ENCODE measurements at regions not wholly inside any gene's neighbourhood (a gene's known extent, or its start where the extent isn't known, plus 50 kb on each side); places are given as distances from the start of the nearest gene placed in this dataset.

- Histone ChIP-seq H3K4me3 (ENCODE audit: low read length in 2 of 2) (no peak overlapping the region), H3K4me1 (ENCODE audit: control insufficient read depth in 2 of 2, insufficient read depth in 2 of 2, low read length in 2 of 2) (no peaks in the 10 kb centered on the region), H3K36me3 (ENCODE audit: control insufficient read depth in 2 of 2, insufficient read depth in 2 of 2, low read length in 1 of 2) (no peaks in the 10 kb centered on the region), H3K27ac (ENCODE audit: low read depth in 1 of 2, low read length in 1 of 2) (no peak overlapping the region), H3K27me3 (ENCODE audit: control insufficient read depth in 2 of 2, insufficient read depth in 1 of 2, low read length in 1 of 2) (no peaks in the 10 kb centered on the region), H3K9me3 (ENCODE audit: control insufficient read depth in 2 of 2, insufficient read depth in 1 of 2, low read length in 1 of 2) (no peaks in the 10 kb centered on the region)
- DNase-seq (ENCODE audit: low read depth in 6 of 9, low spot score in 9 of 9): no peak
- 98% methylated on average over 3 of the region's 3 CpGs for WGBS
Measured at GRCh38 chr2:18663861-18664260, 74.5 kb upstream of the NT5C1B start.

GRCh38 chr2:18662689-18663088, 73.3 kb upstream of the NT5C1B start:
- 91% methylated on average over 5 of the region's 5 CpGs for WGBS
- DNase-seq (ENCODE audit: low read depth in 6 of 9, low spot score in 9 of 9): no peak
- Histone ChIP-seq H3K4me1 (ENCODE audit: control insufficient read depth in 2 of 2, insufficient read depth in 2 of 2, low read length in 2 of 2) (no peaks in the 10 kb centered on the region), H3K36me3 (ENCODE audit: control insufficient read depth in 2 of 2, insufficient read depth in 2 of 2, low read length in 1 of 2) (no peaks in the 10 kb centered on the region), H3K4me3 (ENCODE audit: low read length in 2 of 2) (no peak overlapping the region), H3K27me3 (ENCODE audit: control insufficient read depth in 2 of 2, insufficient read depth in 1 of 2, low read length in 1 of 2) (no peaks in the 10 kb centered on the region), H3K9me3 (ENCODE audit: control insufficient read depth in 2 of 2, insufficient read depth in 1 of 2, low read length in 1 of 2) (no peaks in the 10 kb centered on the region), H3K27ac (ENCODE audit: low read depth in 1 of 2, low read length in 1 of 2) (no peak overlapping the region)

GRCh38 chr2:18659915-18660314, 70.5 kb upstream of the NT5C1B start:
- WGBS: 86% methylated on average over 1 of the region's 1 CpG
- Histone ChIP-seq H3K36me3 (ENCODE audit: control insufficient read depth in 2 of 2, insufficient read depth in 2 of 2, low read length in 1 of 2) (no peaks in the 10 kb centered on the region), H3K27ac (ENCODE audit: low read depth in 1 of 2, low read length in 1 of 2) (no peak overlapping the region), H3K4me1 (ENCODE audit: control insufficient read depth in 2 of 2, insufficient read depth in 2 of 2, low read length in 2 of 2) (no peaks in the 10 kb centered on the region), H3K4me3 (ENCODE audit: low read length in 2 of 2) (no peak overlapping the region), H3K9me3 (ENCODE audit: control insufficient read depth in 2 of 2, insufficient read depth in 1 of 2, low read length in 1 of 2) (no peaks in the 10 kb centered on the region), H3K27me3 (ENCODE audit: control insufficient read depth in 2 of 2, insufficient read depth in 1 of 2, low read length in 1 of 2) (no peaks in the 10 kb centered on the region)
- DNase-seq (ENCODE audit: low read depth in 6 of 9, low spot score in 9 of 9): no peak

GRCh38 chr2:18656048-18656447, 66.7 kb upstream of the NT5C1B start:
- H3K4me1 ChIP-seq (ENCODE audit: control insufficient read depth in 2 of 2, insufficient read depth in 2 of 2, low read length in 2 of 2): no peaks in the 10 kb centered on the region
- DNase-seq (ENCODE audit: low read depth in 6 of 9, low spot score in 9 of 9): no peak
- H3K27ac ChIP-seq (ENCODE audit: low read depth in 1 of 2, low read length in 1 of 2): no peak overlapping the region
- H3K36me3 ChIP-seq (ENCODE audit: control insufficient read depth in 2 of 2, insufficient read depth in 2 of 2, low read length in 1 of 2): no peaks in the 10 kb centered on the region
- no peaks in the 10 kb centered on the region for H3K9me3 ChIP-seq (ENCODE audit: control insufficient read depth in 2 of 2, insufficient read depth in 1 of 2, low read length in 1 of 2)
- H3K4me3 ChIP-seq (ENCODE audit: low read length in 2 of 2): no peak overlapping the region
- H3K27me3 ChIP-seq (ENCODE audit: control insufficient read depth in 2 of 2, insufficient read depth in 1 of 2, low read length in 1 of 2): no peaks in the 10 kb centered on the region
- 97% methylated on average over 2 of the region's 2 CpGs for WGBS

- 83% methylated on average over 3 of the region's 3 CpGs for WGBS
- Histone ChIP-seq H3K4me3 (ENCODE audit: low read length in 2 of 2) (no peak overlapping the region), H3K4me1 (ENCODE audit: control insufficient read depth in 2 of 2, insufficient read depth in 2 of 2, low read length in 2 of 2) (no peaks in the 10 kb centered on the region), H3K36me3 (ENCODE audit: control insufficient read depth in 2 of 2, insufficient read depth in 2 of 2, low read length in 1 of 2) (no peaks in the 10 kb centered on the region), H3K27ac (ENCODE audit: low read depth in 1 of 2, low read length in 1 of 2) (no peak overlapping the region), H3K27me3 (ENCODE audit: control insufficient read depth in 2 of 2, insufficient read depth in 1 of 2, low read length in 1 of 2) (no peaks in the 10 kb centered on the region), H3K9me3 (ENCODE audit: control insufficient read depth in 2 of 2, insufficient read depth in 1 of 2, low read length in 1 of 2) (no peaks in the 10 kb centered on the region)
- DNase-seq (ENCODE audit: low read depth in 6 of 9, low spot score in 9 of 9): no peak
Measured at GRCh38 chr2:18651842-18652774, 62.7 kb upstream of the NT5C1B start.

GRCh38 chr2:18650221-18650620, 60.9 kb upstream of the NT5C1B start:
- Histone ChIP-seq H3K27ac (ENCODE audit: low read depth in 1 of 2, low read length in 1 of 2) (no peak overlapping the region), H3K36me3 (ENCODE audit: control insufficient read depth in 2 of 2, insufficient read depth in 2 of 2, low read length in 1 of 2) (no peaks in the 10 kb centered on the region), H3K27me3 (ENCODE audit: control insufficient read depth in 2 of 2, insufficient read depth in 1 of 2, low read length in 1 of 2) (no peaks in the 10 kb centered on the region), H3K4me3 (ENCODE audit: low read length in 2 of 2) (no peak overlapping the region), H3K9me3 (ENCODE audit: control insufficient read depth in 2 of 2, insufficient read depth in 1 of 2, low read length in 1 of 2) (no peaks in the 10 kb centered on the region), H3K4me1 (ENCODE audit: control insufficient read depth in 2 of 2, insufficient read depth in 2 of 2, low read length in 2 of 2) (no peaks in the 10 kb centered on the region)
- 84% methylated on average over 2 of the region's 2 CpGs for WGBS
- DNase-seq (ENCODE audit: low read depth in 6 of 9, low spot score in 9 of 9): no peak

- 97% methylated on average over 1 of the region's 1 CpG for WGBS
Measured at GRCh38 chr2:18649502-18650135, 60.2 kb upstream of the NT5C1B start.

GRCh38 chr2:18648161-18648560, 58.8 kb upstream of the NT5C1B start:
- WGBS: 63% methylated on average over 3 of the region's 3 CpGs
- DNase-seq (ENCODE audit: low read depth in 6 of 9, low spot score in 9 of 9): no peak
- H3K4me3 ChIP-seq (ENCODE audit: low read length in 2 of 2): no peak overlapping the region

More at GRCh38 chr2:18649502-18650135, 60.2 kb upstream of the NT5C1B start:
- Histone ChIP-seq H3K4me3 (ENCODE audit: low read length in 2 of 2) (no peak overlapping the region), H3K27ac (ENCODE audit: low read depth in 1 of 2, low read length in 1 of 2) (no peak overlapping the region), H3K9me3 (ENCODE audit: control insufficient read depth in 2 of 2, insufficient read depth in 1 of 2, low read length in 1 of 2) (no peaks in the 10 kb centered on the region), H3K27me3 (ENCODE audit: control insufficient read depth in 2 of 2, insufficient read depth in 1 of 2, low read length in 1 of 2) (no peaks in the 10 kb centered on the region), H3K36me3 (ENCODE audit: control insufficient read depth in 2 of 2, insufficient read depth in 2 of 2, low read length in 1 of 2) (no peaks in the 10 kb centered on the region), H3K4me1 (ENCODE audit: control insufficient read depth in 2 of 2, insufficient read depth in 2 of 2, low read length in 2 of 2) (no peaks in the 10 kb centered on the region)
- DNase-seq (ENCODE audit: low read depth in 6 of 9, low spot score in 9 of 9): no peak

GRCh38 chr2:18647731-18648130, 58.4 kb upstream of the NT5C1B start:
- WGBS: 91% methylated on average over 1 of the region's 1 CpG
- DNase-seq (ENCODE audit: low read depth in 6 of 9, low spot score in 9 of 9): no peak
- Histone ChIP-seq H3K4me3 (ENCODE audit: low read length in 2 of 2) (no peak overlapping the region), H3K27ac (ENCODE audit: low read depth in 1 of 2, low read length in 1 of 2) (no peak overlapping the region), H3K36me3 (ENCODE audit: control insufficient read depth in 2 of 2, insufficient read depth in 2 of 2, low read length in 1 of 2) (no peaks in the 10 kb centered on the region), H3K9me3 (ENCODE audit: control insufficient read depth in 2 of 2, insufficient read depth in 1 of 2, low read length in 1 of 2) (no peaks in the 10 kb centered on the region), H3K27me3 (ENCODE audit: control insufficient read depth in 2 of 2, insufficient read depth in 1 of 2, low read length in 1 of 2) (no peaks in the 10 kb centered on the region), H3K4me1 (ENCODE audit: control insufficient read depth in 2 of 2, insufficient read depth in 2 of 2, low read length in 2 of 2) (no peaks in the 10 kb centered on the region)

More at GRCh38 chr2:18648161-18648560, 58.8 kb upstream of the NT5C1B start:
- Histone ChIP-seq H3K9me3 (ENCODE audit: control insufficient read depth in 2 of 2, insufficient read depth in 1 of 2, low read length in 1 of 2) (no peaks in the 10 kb centered on the region), H3K27me3 (ENCODE audit: control insufficient read depth in 2 of 2, insufficient read depth in 1 of 2, low read length in 1 of 2) (no peaks in the 10 kb centered on the region), H3K36me3 (ENCODE audit: control insufficient read depth in 2 of 2, insufficient read depth in 2 of 2, low read length in 1 of 2) (no peaks in the 10 kb centered on the region), H3K27ac (ENCODE audit: low read depth in 1 of 2, low read length in 1 of 2) (no peak overlapping the region), H3K4me1 (ENCODE audit: control insufficient read depth in 2 of 2, insufficient read depth in 2 of 2, low read length in 2 of 2) (no peaks in the 10 kb centered on the region)
